H1 (cell line): ENCODE measurements at regions not wholly inside any gene's neighbourhood (a gene's known extent, or its start where the extent isn't known, plus 50 kb on each side); places are given as distances from the start of the nearest gene placed in this dataset.

ENCODE experiments used
- CHD7 ChIP-seq: fragments of 300-600 bp; sonication (generic); IDR thresholded peaks from 2 replicates; pipeline ENCODE4 v1.7.1; 2012; ENCODE audit warnings: low read length, moderate library complexity, mild to moderate bottlenecking, inconsistent platforms; ENCODE audit not compliant: insufficient replicate concordance
- FOSL1 ChIP-seq: IDR thresholded peaks from 2 replicates; pipeline ENCODE4 v1.6.1; 2011; ENCODE audit warnings: mild to moderate bottlenecking, low read depth, low read length, moderate library complexity; ENCODE audit not compliant: insufficient read depth
- KDM1A ChIP-seq: fragments of 200-600, 300-600 bp; sonication (generic); IDR thresholded peaks from 2 replicates; pipeline ENCODE4 v1.7.1; 2016; ENCODE audit warnings: mild to moderate bottlenecking, low read length, borderline replicate concordance
- MAX ChIP-seq: IDR thresholded peaks from 2 replicates; pipeline ENCODE4 v1.6.1; 2012; ENCODE audit warnings: inconsistent platforms
- POU5F1 ChIP-seq: IDR thresholded peaks from 2 replicates; pipeline ENCODE4 v1.6.1; 2011; ENCODE audit warnings: low read depth, mild to moderate bottlenecking, low read length, moderate library complexity
- SP4 ChIP-seq: IDR thresholded peaks from 2 replicates; pipeline ENCODE4 v1.6.1; 2012; ENCODE audit warnings: low read length, inconsistent platforms
- SUZ12 ChIP-seq: fragments of 200-600 bp; sonication (generic); IDR thresholded peaks from 2 replicates; pipeline ENCODE4 v1.6.1; 2012; ENCODE audit warnings: mild to moderate bottlenecking, inconsistent platforms, low read length, moderate library complexity, mixed read lengths
- TBP ChIP-seq: IDR thresholded peaks from 2 replicates; pipeline ENCODE4 v1.6.1; 2011; ENCODE audit warnings: low read depth, low read length, improper control_type of control experiment
- USF2 ChIP-seq: IDR thresholded peaks from 2 replicates; pipeline ENCODE4 v1.6.1; 2011; ENCODE audit warnings: low read length, improper control_type of control experiment

GRCh38 chr7:91367812-91368578 is 103.8 kb downstream of the FZD1 start (continued):
- TF ChIP-seq CHD7 (peak; percentile 71), TBP (no peak), SUZ12 (no peak), KDM1A (no peak), SP4 (no peak), FOSL1 (no peak), USF2 (no peak), POU5F1 (0 out of 2 replicates have a peak, but pooled peaks have one; percentile 35), MAX (no peak)
